ENCODE measurements at regions not wholly inside any gene's neighbourhood (a gene's known extent, or its start where the extent isn't known, plus 50 kb on each side); places are given as distances from the start of the nearest gene placed in this dataset.

GRCh38 chr2:195443926-195444325 lies 213.1 kb upstream of the SLC39A10 start:
- H3K4me3 ChIP-seq: no peak overlapping the region
- TF ChIP-seq CTCF (IDR thresholded peaks at IDR 0.05 in 8 of 11, conservative IDR thresholded peaks at IDR 0.05 in 3 of 11): no peak
- no peak for TF ChIP-seq POLR2A (IDR thresholded peaks at IDR 0.05)
- no peak for TF ChIP-seq POLR2AphosphoS5 (IDR thresholded peaks at IDR 0.05)
- 51 to 74% (median 70%) methylated on average over 2 of the region's 2 CpGs for WGBS, 5 donors
- H3K9me3 ChIP-seq: peaks cover 3 to 38% (median 33%) of the 10 kb centered on the region in 8 donors
- H3K4me1 ChIP-seq: no peaks in the 10 kb centered on the region
- intact Hi-C loops (cut with DNase I; ENCODE audit: low total_unique reads): no loop called here
- no peaks in the 10 kb centered on the region for H3K27me3 ChIP-seq (replicated peaks in 1 of 7)
- no peak overlapping the region for H3K27ac ChIP-seq
- H3K36me3 ChIP-seq: no peaks in the 10 kb centered on the region
- no peak for DNase-seq

- DNase-seq: no peak
- no peaks in the 10 kb centered on the region for H3K27me3 ChIP-seq (replicated peaks in 1 of 7)
- WGBS, 5 donors: 76 to 91% (median 83%) methylated on average over 3 of the region's 3 CpGs
- no peak overlapping the region for H3K27ac ChIP-seq
- no peaks in the 10 kb centered on the region for H3K36me3 ChIP-seq
- H3K9me3 ChIP-seq: peaks cover 3 to 40% (median 34%) of the 10 kb centered on the region in 8 donors
- intact Hi-C loops (cut with DNase I; ENCODE audit: low total_unique reads): no loop called here
- no peaks in the 10 kb centered on the region for H3K4me1 ChIP-seq
- TF ChIP-seq CTCF (IDR thresholded peaks at IDR 0.05 in 8 of 11, conservative IDR thresholded peaks at IDR 0.05 in 3 of 11) (no peak), POLR2A (IDR thresholded peaks at IDR 0.05) (no peak), POLR2AphosphoS5 (IDR thresholded peaks at IDR 0.05) (no peak)
- no peak overlapping the region for H3K4me3 ChIP-seq
Observed at GRCh38 chr2:195442458-195443175, 214.4 kb upstream of the SLC39A10 start.

- intact Hi-C loops (cut with DNase I; ENCODE audit: low total_unique reads): no loop called here
- Histone ChIP-seq H3K27ac (no peak overlapping the region), H3K36me3 (no peaks in the 10 kb centered on the region), H3K9me3 (peaks cover 3 to 43% (median 37%) of the 10 kb centered on the region in 8 donors), H3K4me3 (no peak overlapping the region), H3K4me1 (no peaks in the 10 kb centered on the region), H3K27me3 (replicated peaks in 1 of 7) (no peaks in the 10 kb centered on the region)
- DNase-seq: no peak
- WGBS, 5 donors: 67 to 82% (median 76%) methylated on average over 7 of the region's 7 CpGs
- TF ChIP-seq POLR2A (IDR thresholded peaks at IDR 0.05) (no peak), CTCF (IDR thresholded peaks at IDR 0.05 in 8 of 11, conservative IDR thresholded peaks at IDR 0.05 in 3 of 11) (no peak), POLR2AphosphoS5 (IDR thresholded peaks at IDR 0.05) (no peak)
Observed at GRCh38 chr2:195438692-195439091, 218.3 kb upstream of the SLC39A10 start.

- WGBS, 5 donors: 95 to 99% (median 97%) methylated on average over 18 of the region's 18 CpGs
- no peak overlapping the region for H3K4me3 ChIP-seq
- no peak for DNase-seq
Observed at GRCh38 chr2:195437521-195437920, 219.5 kb upstream of the SLC39A10 start.

More at GRCh38 chr2:195437521-195437920, 219.5 kb upstream of the SLC39A10 start:
- no peak overlapping the region for H3K27ac ChIP-seq
- intact Hi-C loops (cut with DNase I; ENCODE audit: low total_unique reads): no loop called here
- H3K9me3 ChIP-seq: peaks cover 3 to 35% (median 28%) of the 10 kb centered on the region in 8 donors
- TF ChIP-seq POLR2A (IDR thresholded peaks at IDR 0.05) (no peak), CTCF (IDR thresholded peaks at IDR 0.05 in 8 of 11, conservative IDR thresholded peaks at IDR 0.05 in 3 of 11) (no peak), POLR2AphosphoS5 (IDR thresholded peaks at IDR 0.05) (no peak)
- H3K4me1 ChIP-seq: no peaks in the 10 kb centered on the region
- H3K27me3 ChIP-seq (replicated peaks in 1 of 7): no peaks in the 10 kb centered on the region
- H3K36me3 ChIP-seq: no peaks in the 10 kb centered on the region

Measured in spleen (tissue), 11 donors.